Activated CD4-positive, alpha-beta T cell treated with anti-CD3 and anti-CD28 coated beads, Interleukin-2, amount 50 U/mL, for 24 hours (primary cell): ENCODE measurements at regions not wholly inside any gene's neighbourhood (a gene's known extent, or its start where the extent isn't known, plus 50 kb on each side); places are given as distances from the start of the nearest gene placed in this dataset.
"Not testable (repeated sequence)": the region's sequence is repeated elsewhere in the genome, so short reads cannot be mapped to it uniquely, and the experiment has no call there.

Experiments used
- DNase-seq, 2 donors: peaks; one replicate each; pipeline ENCODE4 v3.0.0-alpha.2; 2020; ENCODE audit warnings: low read depth in 1 of 2, low spot score in 1 of 2

DNA sequence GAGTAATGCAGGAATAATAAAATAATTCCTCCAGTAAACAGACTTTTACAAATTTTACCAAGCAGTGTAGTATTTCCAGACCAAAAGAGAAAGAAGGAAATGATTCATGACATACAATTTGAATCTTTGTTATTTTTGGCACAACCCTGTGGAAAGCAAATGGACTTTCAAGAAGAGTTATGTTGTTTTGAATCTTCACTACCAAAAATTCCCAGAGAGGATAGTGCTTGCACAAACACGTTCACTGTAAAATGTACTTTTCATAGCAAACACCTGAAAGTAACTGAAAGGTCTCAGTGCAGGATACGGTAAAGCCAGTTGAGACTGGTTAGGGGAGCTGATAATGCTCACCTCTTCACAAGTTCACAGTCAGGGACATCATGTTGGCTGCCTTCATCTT lies 107.1 kb downstream of the USP22 start:
- DNase-seq: no peak

- DNase-seq: no peak
These were observed 104.6 kb downstream of the USP22 start for GRCh38 chr17:20938244-20938643.

DNA sequence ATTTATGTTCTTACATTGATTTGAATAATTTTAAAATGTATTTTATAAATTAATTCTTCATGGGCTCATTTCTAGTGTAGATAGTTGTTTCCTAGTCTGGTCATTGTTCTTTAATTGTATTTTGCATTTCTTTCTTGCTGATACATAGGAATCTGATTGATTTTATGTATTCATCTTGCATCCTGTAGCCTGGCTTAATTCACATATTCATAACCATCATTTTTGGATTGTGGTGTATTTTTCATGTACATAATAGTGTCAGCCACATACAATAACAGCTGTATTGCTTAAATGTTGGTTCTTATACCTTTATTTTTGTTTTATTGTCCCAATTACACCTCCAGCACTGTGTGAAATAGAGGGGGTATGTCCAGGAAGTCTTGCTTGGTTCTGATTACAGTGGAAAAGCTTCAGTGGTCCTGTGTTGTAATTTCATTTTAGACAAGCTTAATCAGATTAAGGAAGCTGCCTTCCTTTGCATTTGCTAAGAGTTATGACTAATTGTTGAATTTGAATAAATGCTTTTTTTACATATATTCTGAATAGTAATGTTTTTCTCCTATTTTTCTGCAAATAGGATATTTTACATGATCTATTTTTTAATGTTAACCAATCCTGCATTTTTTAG lies 103.7 kb downstream of the USP22 start:
- no peak for DNase-seq

GRCh38 chr17:20941872-20942271 lies 100.9 kb downstream of the USP22 start:
- DNase-seq: no peak

GRCh38 chr17:20944014-20944865 lies 98.6 kb downstream of the USP22 start:
- no peak for DNase-seq

DNA sequence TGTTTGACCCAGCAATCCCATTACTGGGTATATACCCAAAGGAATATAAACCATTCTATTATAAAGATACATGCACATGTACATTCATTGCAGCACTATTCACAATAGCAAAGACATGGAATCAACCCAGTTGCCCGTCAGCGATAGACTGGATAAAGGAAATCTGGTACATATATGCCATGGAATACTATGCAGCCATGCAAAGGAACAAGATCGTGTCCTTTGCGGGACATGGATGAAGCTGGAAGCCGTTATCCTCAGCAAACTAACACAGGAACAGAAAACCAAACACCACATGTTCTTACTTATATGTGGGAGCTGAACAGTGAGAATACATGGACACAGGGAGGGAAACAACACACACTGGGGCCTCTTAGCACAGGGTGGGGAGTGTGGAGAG lies 95.1 kb downstream of the USP22 start:
- not testable (repeated sequence) for DNase-seq

DNA sequence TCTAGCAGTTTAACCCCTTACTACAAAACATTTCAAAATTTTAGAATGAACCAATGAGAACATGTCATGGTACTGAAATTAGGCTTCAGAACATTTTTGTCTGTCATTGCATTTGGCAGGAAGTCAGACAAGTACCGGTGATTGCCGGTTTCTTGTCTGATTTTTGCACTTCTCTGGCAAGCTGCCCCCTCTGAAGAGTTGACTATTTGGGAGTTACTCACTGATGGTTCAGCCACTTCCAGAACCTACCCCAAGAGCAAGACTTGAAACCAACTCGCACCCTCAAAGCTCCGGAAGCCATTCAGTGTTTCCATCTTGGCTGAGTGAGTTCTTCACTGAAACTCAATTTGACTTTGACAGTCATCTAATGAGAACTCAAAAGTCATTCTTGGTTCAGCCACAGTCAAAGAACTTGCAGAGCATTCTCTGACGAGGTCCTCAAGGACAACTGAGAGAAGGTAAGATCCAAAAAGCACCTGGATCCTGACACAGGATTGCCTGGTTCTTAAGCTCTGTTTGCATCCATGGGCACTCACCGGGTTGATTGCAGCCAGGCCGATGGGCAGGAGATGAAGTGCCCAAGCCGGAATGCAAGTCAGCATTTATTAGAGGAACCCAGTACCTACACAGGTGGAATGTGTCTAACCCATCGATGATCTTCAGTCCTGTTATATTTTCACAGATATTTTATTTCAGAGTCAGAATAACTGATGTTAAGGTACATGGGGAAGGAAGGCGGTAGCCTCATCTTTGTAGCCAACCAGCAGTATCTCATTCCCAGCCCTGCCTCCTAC lies 93.6 kb downstream of the USP22 start:
- no peak for DNase-seq
